Esophagus squamous epithelium (tissue), 5 donors: ENCODE measurements at regions not wholly inside any gene's neighbourhood (a gene's known extent, or its start where the extent isn't known, plus 50 kb on each side); places are given as distances from the start of the nearest gene placed in this dataset.
"Not testable (repeated sequence)": the region's sequence is repeated elsewhere in the genome, so short reads cannot be mapped to it uniquely, and the experiment has no call there.

Experiments
- DNase-seq: peaks from one replicate; lab custom pipeline; 2025; lab: John Stamatoyannopoulos, UW
- H3K27ac ChIP-seq, 4 donors: fragments of 200-600 bp; sonication (generic); one replicate each; pipeline ENCODE4 v1.5.1; 2016 to 2019; ENCODE audit warnings: mild to moderate bottlenecking in 1 of 4
- H3K27me3 ChIP-seq, 4 donors: fragments of 200-600 bp; sonication (generic); 1 replicate in 3 of 4; 2 replicates in 1 of 4; pipeline versions ENCODE4 v1.5.1 to v1.6.0; 2017 to 2021; ENCODE audit warnings: antibody characterized with exemption in 1 of 4
- H3K36me3 ChIP-seq, 3 donors: fragments of 200-600 bp; sonication (generic); one replicate each; pipeline ENCODE4 v1.5.1; 2016 to 2019
- H3K4me1 ChIP-seq, 3 donors: fragments of 200-600 bp; sonication (generic); one replicate each; pipeline ENCODE4 v1.5.1; 2017 to 2019
- H3K4me3 ChIP-seq, 4 donors: fragments of 200-600 bp; sonication (generic); 1 replicate in 3 of 4; 2 replicates in 1 of 4; pipeline ENCODE4 v1.5.1; 2016 to 2019; ENCODE audit warnings: mild to moderate bottlenecking in 2 of 4, moderate library complexity in 1 of 4
- H3K9me3 ChIP-seq, 3 donors: fragments of 200-600 bp; sonication (generic); one replicate each; pipeline ENCODE4 v1.5.1; 2016 to 2019
- CTCF ChIP-seq, 6 experiments: fragments of 450-650 bp in 4 of 6; fragments of 200-600 bp in 2 of 6; sonication (generic) in 2 of 6; IDR thresholded peaks; one replicate each; pipeline ENCODE4 v1.5.1; 2016 to 2019; ENCODE audit warnings: antibody characterized with exemption in 6 of 6, mild to moderate bottlenecking in 4 of 6, moderate library complexity in 4 of 6
- POLR2A ChIP-seq, 4 donors: fragments of 450-650 bp; IDR thresholded peaks; one replicate each; pipeline ENCODE4 v1.6.1; 2017; ENCODE audit warnings: antibody characterized with exemption in 4 of 4, mild to moderate bottlenecking in 4 of 4, moderate library complexity in 3 of 4
- WGBS, 2 donors: methylation state at CpG; one replicate each; pipeline ENCODE4 v1.1.5; 2018; 5-methylcytosine and 5-hydroxymethylcytosine counted together
- intact Hi-C: fragments of 100-400 bp; cut with DNase I; formaldehyde crosslinking; loops from one replicate; pipeline ENCODE4 v1.15.0; 2022
- donor health status: DM: yes; HTN: yes; CAD: no.

DNA sequence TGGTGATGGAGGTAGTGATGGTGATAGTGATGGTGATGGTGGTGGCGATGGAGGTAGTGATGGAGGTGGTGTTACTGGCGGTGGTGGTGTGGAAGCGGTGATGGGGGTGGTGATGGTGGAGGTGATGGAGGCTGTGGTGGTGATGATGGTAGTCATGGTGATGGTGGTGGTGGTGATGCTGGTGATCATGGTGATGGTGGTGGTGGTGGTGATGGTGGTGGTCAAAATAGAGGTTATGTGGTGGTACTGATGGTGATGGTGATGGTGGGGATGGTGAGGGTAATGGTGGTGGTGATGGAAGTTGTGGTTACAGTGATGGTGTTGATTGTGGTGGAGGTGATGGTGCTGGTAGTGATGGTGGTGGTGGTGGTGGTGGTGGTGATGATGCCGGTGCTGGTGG lies 199.2 kb downstream of the IGLL1 start:
- H3K4me3 ChIP-seq: no peak overlapping the region
- WGBS, 2 donors: 94 to 95% methylated on average over 4 of the region's 4 CpGs
- no peaks in the 10 kb centered on the region for H3K36me3 ChIP-seq
- H3K4me1 ChIP-seq: peaks cover 0 to 13% (median 0%) of the 10 kb centered on the region in 3 donors
- no peak overlapping the region for H3K27ac ChIP-seq
- intact Hi-C loops: loop anchor here (10.0 kb wide), 2 partner anchors 76 to 426 kb away; no protein-coding TSS in a partner anchor
- TF ChIP-seq POLR2A (IDR thresholded peaks at IDR 0.05) (no peak), CTCF (IDR thresholded peaks at IDR 0.05) (no peak)
- no peak for DNase-seq
- no peaks in the 10 kb centered on the region for H3K9me3 ChIP-seq
- peaks cover 0 to 32% (median 0%) of the 10 kb centered on the region in 4 donors for H3K27me3 ChIP-seq

DNA sequence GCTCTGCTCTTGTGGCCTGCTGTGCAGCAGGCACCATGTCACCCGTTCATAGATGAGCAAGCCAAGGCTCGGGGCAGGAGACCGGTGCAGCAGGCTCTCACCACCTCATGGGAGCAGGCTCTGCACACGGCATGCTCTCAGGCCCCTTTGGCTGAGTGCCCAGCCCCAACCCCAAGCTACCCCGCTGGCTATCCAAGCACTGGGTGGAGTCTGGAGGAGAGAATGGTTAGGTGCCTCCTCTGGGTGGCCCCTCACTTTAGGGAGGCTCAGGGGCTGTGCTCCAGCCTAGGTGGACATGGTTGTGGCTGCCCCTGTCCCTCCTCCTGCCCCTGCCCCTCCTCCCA lies 199.9 kb downstream of the IGLL1 start:
- intact Hi-C loops: loop anchor here (10.0 kb wide), 2 partner anchors 75 to 425 kb away; no protein-coding TSS in a partner anchor

DNA sequence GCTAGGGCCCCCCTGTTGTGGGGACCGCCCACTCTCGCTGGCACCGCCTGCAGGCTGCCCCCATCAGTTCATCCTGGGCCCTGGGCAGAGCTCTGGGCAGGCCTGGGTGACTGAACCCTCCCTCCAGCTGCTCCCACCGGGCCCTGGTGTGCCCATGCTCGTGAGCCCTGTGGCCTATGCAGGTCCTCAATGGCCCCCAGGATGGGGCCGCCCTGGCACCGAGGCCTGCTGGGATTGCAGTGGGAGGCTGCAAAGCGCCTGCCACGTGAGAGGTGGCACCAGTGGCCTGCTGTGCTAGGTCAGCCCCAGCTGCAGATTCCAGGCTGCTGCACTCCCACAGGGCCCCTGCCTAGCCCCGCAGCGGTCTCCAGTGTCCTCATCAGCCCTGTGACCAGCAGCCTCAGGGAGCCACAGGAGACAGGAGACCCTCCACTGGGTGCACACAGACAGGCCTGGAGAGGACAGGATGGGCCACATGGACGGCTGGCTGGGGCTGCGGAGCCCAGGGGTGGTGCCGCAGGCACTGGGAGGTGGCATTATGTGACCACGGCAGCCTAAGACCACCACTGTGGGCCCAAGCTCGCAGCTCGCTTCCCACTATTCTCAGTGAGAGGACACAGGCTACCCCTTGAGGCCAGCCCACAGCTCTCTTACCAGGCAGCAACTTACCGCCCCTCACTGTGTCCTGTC lies 199.4 kb downstream of the BCR start:
- H3K27me3 ChIP-seq: peaks cover 0 to 22% (median 0%) of the 10 kb centered on the region in 4 donors
- H3K4me1 ChIP-seq, H3K9me3 ChIP-seq, DNase-seq, H3K4me3 ChIP-seq, H3K27ac ChIP-seq, H3K36me3 ChIP-seq: not testable (repeated sequence)
- 64% methylated on average over 3 of the region's 18 CpGs; no CpG with 5 or more reads in 1 of the 2 donors for WGBS, 2 donors
- intact Hi-C loops: loop anchor here (10.0 kb wide), 2 partner anchors 75 to 425 kb away; no protein-coding TSS in a partner anchor

More for the DNA sequence above, 199.9 kb downstream of the IGLL1 start:
- Histone ChIP-seq H3K4me1 (peaks cover 0 to 10% (median 0%) of the 10 kb centered on the region in 3 donors), H3K27me3 (peaks cover 0 to 27% (median 0%) of the 10 kb centered on the region in 4 donors), H3K27ac (no peak overlapping the region), H3K36me3 (no peaks in the 10 kb centered on the region), H3K9me3 (no peaks in the 10 kb centered on the region), H3K4me3 (no peak overlapping the region)
- WGBS, 2 donors: no CpG with 5 or more reads among the region's 5 CpGs
- TF ChIP-seq CTCF (IDR thresholded peaks at IDR 0.05) (no peak), POLR2A (IDR thresholded peaks at IDR 0.05) (no peak)
- DNase-seq: no peak

DNA sequence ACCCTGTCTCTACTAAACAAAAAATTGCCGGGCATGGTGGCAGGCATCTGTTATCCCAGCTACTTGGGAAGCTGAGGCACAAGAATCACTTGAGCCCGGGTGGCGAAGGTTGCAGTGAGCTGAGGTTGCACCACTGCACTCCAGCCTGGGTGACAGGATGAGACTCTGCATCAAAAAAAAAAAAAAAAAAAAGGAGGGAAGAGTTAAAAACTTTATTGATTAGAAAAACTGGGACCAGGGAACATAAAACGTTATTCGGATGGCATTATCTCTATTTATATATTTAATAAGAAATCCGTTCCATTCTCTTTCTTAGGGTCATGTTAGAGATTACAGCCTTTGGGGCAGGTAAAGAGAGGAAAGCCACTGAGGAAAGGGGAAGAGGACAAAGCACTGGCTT lies 197.5 kb downstream of the BCR start:
- Histone ChIP-seq H3K27me3 (peaks cover 0 to 10% (median 0%) of the 10 kb centered on the region in 4 donors), H3K4me1 (no peaks in the 10 kb centered on the region), H3K36me3 (no peaks in the 10 kb centered on the region), H3K4me3 (no peak overlapping the region), H3K27ac (no peak overlapping the region), H3K9me3 (no peaks in the 10 kb centered on the region)
- no peak for DNase-seq
- no peak for TF ChIP-seq CTCF (IDR thresholded peaks at IDR 0.05)
- no peak for TF ChIP-seq POLR2A (IDR thresholded peaks at IDR 0.05)
- 63 to 78% methylated on average over 6 of the region's 6 CpGs for WGBS, 2 donors
- intact Hi-C loops: no loop called here

- peaks cover 0 to 15% (median 0%) of the 10 kb centered on the region in 4 donors for H3K27me3 ChIP-seq
- intact Hi-C loops: no loop called here
- H3K4me3 ChIP-seq: no peak overlapping the region
- no peaks in the 10 kb centered on the region for H3K4me1 ChIP-seq
- H3K9me3 ChIP-seq: no peaks in the 10 kb centered on the region
- WGBS, 2 donors: 48 to 61% methylated on average over 3 to 5 of the region's 6 CpGs
- no peaks in the 10 kb centered on the region for H3K36me3 ChIP-seq
- no peak for TF ChIP-seq POLR2A (IDR thresholded peaks at IDR 0.05)
- peak in 2 of 6 experiments; percentile 9 to 30 for TF ChIP-seq CTCF (IDR thresholded peaks at IDR 0.05)
- H3K27ac ChIP-seq: no peak overlapping the region
- no peak for DNase-seq
Observed at GRCh38 chr22:23376256-23376655, 195.9 kb downstream of the BCR start.
